ENCODE measurements at regions not wholly inside any gene's neighbourhood (a gene's known extent, or its start where the extent isn't known, plus 50 kb on each side); places are given as distances from the start of the nearest gene placed in this dataset.

GRCh38 chr16:73204359-73205152 is 156.6 kb upstream of the ZFHX3 start:
- Histone ChIP-seq H3K4me3 (no peak overlapping the region), H3K36me3 (ENCODE audit: insufficient read depth) (no peaks in the 10 kb centered on the region), H3K4me2 (no peak overlapping the region), H3F3A (replicated peaks; ENCODE audit: low read depth) (no peaks in the 10 kb centered on the region), H3K4me1 (ENCODE audit: insufficient read depth) (no peaks in the 10 kb centered on the region), H3K79me2 (replicated peaks; ENCODE audit: insufficient read depth) (no peaks in the 10 kb centered on the region), H3K9me2 (ENCODE audit: insufficient read depth) (no peaks in the 10 kb centered on the region), H3K27ac (ENCODE audit: low read depth) (no peak overlapping the region), H4K20me1 (replicated peaks; ENCODE audit: insufficient read depth) (no peaks in the 10 kb centered on the region), H3K27me3 (ENCODE audit: insufficient read depth) (no peaks in the 10 kb centered on the region), H2AFZ (no peak overlapping the region)
- peaks cover 3% of the 10 kb centered on the region for H3K27me3 Mint-ChIP-seq (ENCODE audit: insufficient read depth, low read depth, poor library complexity)
- peaks cover 7% of the 10 kb centered on the region; the same call in 1 of the 3 replicates for H3K9me3 Mint-ChIP-seq
- no peaks in the 10 kb centered on the region for H3K36me3 Mint-ChIP-seq (ENCODE audit: low read depth)
- H3K4me1 Mint-ChIP-seq: no peaks in the 10 kb centered on the region
- TF ChIP-seq CREB1 (CRISPR knock-in tag; IDR thresholded peaks at IDR 0.05; ENCODE audit: low read depth): no peak
- no peak for TF ChIP-seq EZH2 (IDR thresholded peaks at IDR 0.05; ENCODE audit: low read depth, unreplicated experiment)
- no peak for TF ChIP-seq STAT1 (IDR thresholded peaks at IDR 0.05; ENCODE audit: unreplicated experiment)
- TF ChIP-seq EZH2phosphoT487 (IDR thresholded peaks at IDR 0.05; ENCODE audit: unreplicated experiment): no peak
- no peak for TF ChIP-seq ETS1 (IDR thresholded peaks at IDR 0.05)
- TF ChIP-seq JUNB (IDR thresholded peaks at IDR 0.05; ENCODE audit: unreplicated experiment): no peak
- no peak for TF ChIP-seq NANOG (IDR thresholded peaks at IDR 0.05; ENCODE audit: borderline replicate concordance)
- TF ChIP-seq, protein P1, sequence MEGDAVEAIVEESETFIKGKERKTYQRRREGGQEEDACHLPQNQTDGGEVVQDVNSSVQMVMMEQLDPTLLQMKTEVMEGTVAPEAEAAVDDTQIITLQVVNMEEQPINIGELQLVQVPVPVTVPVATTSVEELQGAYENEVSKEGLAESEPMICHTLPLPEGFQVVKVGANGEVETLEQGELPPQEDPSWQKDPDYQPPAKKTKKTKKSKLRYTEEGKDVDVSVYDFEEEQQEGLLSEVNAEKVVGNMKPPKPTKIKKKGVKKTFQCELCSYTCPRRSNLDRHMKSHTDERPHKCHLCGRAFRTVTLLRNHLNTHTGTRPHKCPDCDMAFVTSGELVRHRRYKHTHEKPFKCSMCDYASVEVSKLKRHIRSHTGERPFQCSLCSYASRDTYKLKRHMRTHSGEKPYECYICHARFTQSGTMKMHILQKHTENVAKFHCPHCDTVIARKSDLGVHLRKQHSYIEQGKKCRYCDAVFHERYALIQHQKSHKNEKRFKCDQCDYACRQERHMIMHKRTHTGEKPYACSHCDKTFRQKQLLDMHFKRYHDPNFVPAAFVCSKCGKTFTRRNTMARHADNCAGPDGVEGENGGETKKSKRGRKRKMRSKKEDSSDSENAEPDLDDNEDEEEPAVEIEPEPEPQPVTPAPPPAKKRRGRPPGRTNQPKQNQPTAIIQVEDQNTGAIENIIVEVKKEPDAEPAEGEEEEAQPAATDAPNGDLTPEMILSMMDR (conservative IDR thresholded peaks at IDR 0.05; ENCODE audit: low read depth in 2 of 2): no peak
- TF ChIP-seq POLR2AphosphoS5 (IDR thresholded peaks at IDR 0.05; ENCODE audit: low read depth): no peak
- no peak overlapping the region for H3K4me3 Mint-ChIP-seq
- DNase-seq (ENCODE audit: low spot score) (no peak), ATAC-seq (no peak)
- no peak overlapping the region for H3K27ac Mint-ChIP-seq

- Histone ChIP-seq H4K20me1 (replicated peaks; ENCODE audit: insufficient read depth) (no peaks in the 10 kb centered on the region), H3K9me2 (ENCODE audit: insufficient read depth) (no peaks in the 10 kb centered on the region), H3K4me1 (ENCODE audit: insufficient read depth) (no peaks in the 10 kb centered on the region), H2AFZ (no peak overlapping the region), H3K4me2 (no peak overlapping the region), H3K27me3 (ENCODE audit: insufficient read depth) (no peaks in the 10 kb centered on the region), H3F3A (replicated peaks; ENCODE audit: low read depth) (no peaks in the 10 kb centered on the region), H3K4me3 (no peak overlapping the region), H3K79me2 (replicated peaks; ENCODE audit: insufficient read depth) (no peaks in the 10 kb centered on the region), H3K27ac (ENCODE audit: low read depth) (no peak overlapping the region), H3K36me3 (ENCODE audit: insufficient read depth) (no peaks in the 10 kb centered on the region)
- no peak overlapping the region for H3K4me3 Mint-ChIP-seq
- peaks cover 3% of the 10 kb centered on the region for H3K27me3 Mint-ChIP-seq (ENCODE audit: insufficient read depth, low read depth, poor library complexity)
- no peaks in the 10 kb centered on the region for H3K36me3 Mint-ChIP-seq (ENCODE audit: low read depth)
- no peak overlapping the region for H3K27ac Mint-ChIP-seq
- ATAC-seq: no peak
- no peak for DNase-seq (ENCODE audit: low spot score)
- H3K9me3 Mint-ChIP-seq: peaks cover 7% of the 10 kb centered on the region; the same call in 1 of the 3 replicates
- no peak for TF ChIP-seq ETS1 (IDR thresholded peaks at IDR 0.05)
- TF ChIP-seq EZH2phosphoT487 (IDR thresholded peaks at IDR 0.05; ENCODE audit: unreplicated experiment): no peak
- no peak for TF ChIP-seq POLR2AphosphoS5 (IDR thresholded peaks at IDR 0.05; ENCODE audit: low read depth)
- TF ChIP-seq CREB1 (CRISPR knock-in tag; IDR thresholded peaks at IDR 0.05; ENCODE audit: low read depth): no peak
- TF ChIP-seq, protein P1 (conservative IDR thresholded peaks at IDR 0.05; ENCODE audit: low read depth in 2 of 2): no peak
- TF ChIP-seq EZH2 (IDR thresholded peaks at IDR 0.05; ENCODE audit: low read depth, unreplicated experiment): no peak
- no peak for TF ChIP-seq ZNF331 (CRISPR knock-in tag; IDR thresholded peaks at IDR 0.05; ENCODE audit: low read depth)
- no peak for TF ChIP-seq ZNF114 (CRISPR knock-in tag; IDR thresholded peaks at IDR 0.05)
- TF ChIP-seq NANOG (IDR thresholded peaks at IDR 0.05; ENCODE audit: borderline replicate concordance): no peak
- H3K4me1 Mint-ChIP-seq: no peaks in the 10 kb centered on the region
Observed at GRCh38 chr16:73202161-73202729, 154.3 kb upstream of the ZFHX3 start.
